MV-4-11 (cell line): ENCODE measurements at regions not wholly inside any gene's neighbourhood (a gene's known extent, or its start where the extent isn't known, plus 50 kb on each side); places are given as distances from the start of the nearest gene placed in this dataset.

Experiments
- DNase-seq: peaks from one replicate; lab custom pipeline; 2025; lab: John Stamatoyannopoulos, UW

GRCh38 chr2:64221935-64222334 lies 77.7 kb upstream of the PELI1 start:
- no peak for DNase-seq

GRCh38 chr2:64222351-64222750 lies 78.1 kb upstream of the PELI1 start:
- no peak for DNase-seq

GRCh38 chr2:64223055-64223454 lies 78.8 kb upstream of the PELI1 start:
- DNase-seq, result peak; percentile 60

GRCh38 chr2:64225491-64225890 lies 81.3 kb upstream of the PELI1 start:
- DNase-seq, result no peak

DNA sequence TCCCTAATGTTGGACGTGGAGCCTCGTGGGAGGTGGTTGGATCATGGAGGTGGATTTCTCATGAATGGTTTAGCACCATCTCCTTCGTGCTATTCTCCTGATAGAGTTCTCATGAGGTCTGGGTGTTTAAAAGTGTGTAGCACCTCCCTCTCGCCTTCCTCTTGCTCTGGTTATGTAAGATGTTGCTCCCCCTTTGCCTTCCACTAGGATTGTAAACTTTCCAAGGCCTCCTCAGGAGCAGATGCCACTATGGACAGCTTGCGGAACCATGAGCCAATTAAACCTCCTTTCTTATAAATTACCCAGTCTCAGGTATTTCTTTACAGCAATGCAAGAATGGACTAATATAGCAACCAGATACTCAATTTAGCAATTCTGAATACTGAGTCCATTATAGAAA lies 82.4 kb upstream of the PELI1 start:
- no peak for DNase-seq

- no peak for DNase-seq
Measured at GRCh38 chr2:64227603-64228125, 83.4 kb upstream of the PELI1 start.

- DNase-seq, result peak; percentile 61
Measured at GRCh38 chr2:64228126-64228678, 84.0 kb upstream of the PELI1 start.

DNA sequence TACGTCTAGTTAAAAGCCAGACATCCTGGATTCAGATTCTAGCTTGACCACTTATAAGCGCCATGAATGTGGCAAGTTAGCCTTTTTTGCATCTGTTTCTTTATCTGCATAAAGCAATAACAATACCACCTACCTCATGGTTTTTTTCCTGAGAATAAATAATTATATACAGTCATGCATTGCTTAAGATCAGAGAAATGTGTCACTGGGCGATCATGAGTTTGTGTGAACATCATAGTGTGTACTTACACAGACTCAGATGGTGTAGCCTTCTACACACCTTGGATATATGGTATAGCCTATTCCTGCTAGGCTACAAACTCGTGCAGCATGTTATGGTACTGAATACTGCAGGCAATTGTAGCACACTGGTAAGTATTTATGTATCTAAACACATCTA lies 84.7 kb upstream of the PELI1 start:
- no peak for DNase-seq

DNA sequence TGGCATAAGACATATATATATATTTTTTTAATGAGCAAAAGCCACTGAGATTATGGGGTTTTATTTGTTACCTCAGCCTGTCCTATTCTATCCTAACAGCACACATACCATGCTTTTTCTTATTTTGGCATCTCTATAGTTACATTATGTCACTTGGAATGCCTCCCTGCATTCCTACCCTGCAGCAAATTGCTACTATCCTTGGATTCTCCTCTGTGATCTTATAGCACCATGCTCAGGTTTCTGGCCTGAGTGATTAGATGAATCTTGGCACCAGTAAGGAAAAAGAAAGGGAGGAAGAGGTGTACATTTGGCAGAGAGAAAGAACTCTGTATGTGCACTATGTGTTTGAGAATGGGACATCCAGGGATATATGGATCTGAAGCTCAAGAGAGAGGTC lies 86.3 kb upstream of the PELI1 start:
- DNase-seq, result no peak

GRCh38 chr2:64232266-64232665 lies 88.0 kb upstream of the PELI1 start:
- no peak for DNase-seq

DNA sequence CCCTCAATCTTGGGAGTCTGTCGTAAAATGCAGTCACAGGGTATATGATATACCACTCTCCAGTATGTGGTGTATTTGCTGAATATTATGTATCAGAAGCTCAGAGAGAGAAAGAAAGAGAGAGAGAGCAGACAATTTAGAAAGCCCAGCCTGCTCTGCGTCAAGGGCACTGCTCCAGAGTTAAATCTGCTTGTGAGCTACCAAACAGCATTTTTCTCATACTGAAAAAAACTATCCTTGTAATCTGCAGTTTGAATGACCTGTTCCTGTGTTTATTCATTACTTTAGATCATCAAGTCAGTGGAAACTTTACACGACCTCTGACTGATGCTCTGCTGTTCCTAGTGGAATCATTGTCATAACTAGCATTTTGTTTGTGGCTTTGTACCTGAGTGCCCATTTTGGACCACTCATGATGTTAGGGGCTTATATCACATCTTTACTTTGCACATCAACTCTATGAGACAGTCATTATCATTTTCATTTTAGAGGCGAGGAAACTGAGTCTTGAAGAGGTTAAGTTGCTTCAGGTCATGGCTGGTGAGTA lies 89.2 kb upstream of the PELI1 start:
- DNase-seq, result no peak

DNA sequence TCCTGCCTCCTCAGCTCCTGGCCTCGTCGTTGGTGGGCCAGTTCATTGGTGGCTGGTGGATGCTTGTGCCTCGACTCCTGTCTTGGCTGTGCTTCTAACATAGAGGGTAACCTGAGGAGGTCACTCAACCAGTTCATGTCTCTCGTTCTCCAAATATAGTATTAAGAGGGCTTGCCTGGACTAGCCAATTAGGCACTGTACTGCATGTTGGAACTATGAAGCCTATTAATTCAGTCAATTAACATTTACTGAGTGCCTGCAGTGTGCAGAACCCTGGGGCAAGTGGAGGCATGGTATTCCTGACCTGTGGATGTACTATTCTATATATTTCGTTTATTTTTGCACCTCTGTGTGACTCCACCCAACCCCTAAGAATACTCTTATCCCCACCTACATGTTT lies 89.9 kb upstream of the PELI1 start:
- DNase-seq, result no peak

DNA sequence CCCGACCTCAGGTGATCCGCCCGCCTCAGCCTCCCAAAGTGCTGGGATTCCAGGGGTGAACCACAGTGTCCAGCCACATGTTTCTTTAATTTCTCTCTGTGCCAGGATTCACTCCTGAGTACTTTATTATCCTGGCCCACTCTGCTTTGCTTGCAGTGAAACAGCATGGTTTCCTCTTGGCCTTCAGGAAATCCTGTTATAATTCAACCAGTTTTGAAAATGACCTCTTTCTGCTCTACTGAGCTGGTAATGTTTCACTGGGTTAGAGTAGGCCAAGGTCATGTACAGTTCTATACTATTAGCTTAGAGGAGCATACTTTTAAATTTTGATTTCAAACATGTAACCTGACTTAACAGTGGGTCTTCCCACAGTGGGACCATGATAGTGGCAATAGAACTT lies 90.6 kb upstream of the PELI1 start:
- DNase-seq, result no peak

DNA sequence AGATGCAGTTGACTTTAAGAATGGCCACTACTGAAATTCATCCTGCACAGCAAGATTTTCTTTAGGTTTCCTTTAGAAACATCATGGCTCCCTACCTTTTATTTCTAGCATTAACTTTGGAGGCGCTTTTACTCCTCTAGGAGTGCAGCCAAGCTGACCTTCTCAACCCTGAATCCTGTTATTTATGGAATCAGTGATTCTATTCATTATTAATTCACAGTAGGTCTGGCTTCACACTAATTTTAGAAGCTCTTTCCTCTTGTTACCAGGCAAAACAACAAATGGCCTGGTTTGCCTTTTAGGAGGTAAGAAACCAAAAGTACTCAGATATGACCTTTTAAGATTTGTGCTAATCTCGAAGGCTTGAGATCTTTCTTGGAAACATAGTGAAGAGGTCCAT lies 93.0 kb upstream of the PELI1 start:
- no peak for DNase-seq

DNA sequence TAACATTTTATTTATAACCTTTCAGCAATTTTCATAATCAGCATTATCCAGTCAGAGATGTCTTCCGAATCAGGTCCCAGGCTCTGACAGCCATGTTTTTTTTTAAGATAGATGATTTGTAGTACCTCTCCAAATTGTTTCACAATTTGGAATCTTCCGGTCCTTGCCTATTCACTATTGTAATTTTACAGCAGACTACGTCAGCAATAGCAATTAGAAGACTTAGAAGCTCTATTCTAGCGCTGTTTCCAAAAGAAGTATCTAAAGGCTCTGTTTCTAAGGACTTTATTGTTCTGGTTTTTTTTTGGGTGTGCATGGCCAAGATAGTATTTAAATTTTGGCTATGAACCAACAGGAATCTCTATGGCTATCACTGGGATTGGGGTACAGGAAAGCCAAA lies 94.6 kb upstream of the PELI1 start:
- DNase-seq, result no peak

DNA sequence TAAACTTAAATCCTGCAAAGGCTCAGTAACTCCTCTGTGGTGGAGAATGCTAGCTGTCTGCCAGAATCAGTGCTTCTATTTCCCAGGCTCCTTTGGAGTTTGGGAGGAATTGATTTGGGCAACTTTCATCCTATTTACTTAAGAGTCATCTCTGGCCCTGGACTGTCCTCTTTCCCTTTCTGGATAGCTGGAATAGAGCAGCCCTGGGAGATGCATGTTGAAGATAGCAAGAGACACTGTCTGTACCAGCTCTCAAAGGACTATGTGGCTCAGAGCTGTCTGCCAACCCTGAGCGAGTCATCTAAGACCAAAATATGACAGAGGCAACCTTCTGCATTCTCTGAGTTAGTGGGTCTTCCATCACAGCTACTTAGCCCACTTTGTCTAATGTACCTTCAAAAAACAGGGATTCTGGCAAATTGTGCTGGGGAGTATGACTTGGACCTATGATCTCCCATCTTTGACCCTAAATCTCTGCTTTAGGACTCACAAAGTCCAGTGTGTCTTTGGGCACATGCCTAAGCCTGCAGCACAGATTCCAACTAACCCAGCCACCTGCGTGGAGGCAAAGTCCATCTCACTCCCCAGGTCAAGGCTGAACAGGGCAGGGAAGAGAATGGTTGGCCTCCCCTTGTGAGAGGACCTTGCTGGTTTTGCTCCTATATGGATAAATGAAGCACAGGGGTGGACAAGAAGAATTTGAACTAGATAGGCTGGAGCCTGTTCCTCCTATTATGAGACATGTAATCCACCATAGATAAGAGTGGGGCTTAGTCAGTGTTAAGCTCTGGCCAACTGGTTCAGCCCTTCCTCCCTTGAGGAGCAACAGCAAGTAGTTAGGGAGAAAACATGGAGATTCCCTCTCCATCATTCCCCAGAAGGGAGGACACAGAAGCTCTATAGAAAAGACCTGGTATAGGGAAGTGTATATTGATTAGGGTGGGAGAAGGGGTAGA lies 99.1 kb upstream of the PELI1 start:
- no peak for DNase-seq

- DNase-seq, result no peak
Measured at GRCh38 chr2:64244037-64244416, 99.8 kb upstream of the PELI1 start.

GRCh38 chr2:64245631-64246030 lies 101.4 kb upstream of the PELI1 start:
- DNase-seq, result no peak

DNA sequence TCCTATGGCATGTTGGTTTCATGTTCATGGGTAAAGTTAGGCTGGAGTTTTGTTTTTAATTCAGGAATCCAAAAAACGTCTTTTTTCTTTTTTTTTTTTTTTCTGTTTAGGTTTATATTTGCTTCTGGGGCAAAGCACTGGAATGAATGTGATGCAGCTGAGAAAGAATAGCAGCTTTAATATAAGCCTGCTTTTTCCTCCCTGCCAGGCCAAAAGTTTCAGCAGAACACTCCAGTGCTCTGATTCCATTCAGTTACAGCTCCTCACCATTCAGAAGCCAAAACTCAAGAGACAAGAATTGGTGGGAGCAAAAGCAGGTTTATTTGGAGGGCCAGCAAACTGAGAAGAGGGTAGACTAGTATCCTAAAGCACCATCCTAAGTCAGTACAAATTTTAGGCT lies 102.7 kb upstream of the PELI1 start:
- no peak for DNase-seq

- DNase-seq, result no peak
Measured at GRCh38 chr2:64249426-64249825, 105.2 kb upstream of the PELI1 start.

GRCh38 chr2:64250063-64250462 lies 105.8 kb upstream of the PELI1 start:
- no peak for DNase-seq

- DNase-seq, result no peak
Measured at GRCh38 chr2:64250751-64251423, 106.7 kb upstream of the PELI1 start.
